NCI-H146 (cell line): ENCODE measurements at regions not wholly inside any gene's neighbourhood (a gene's known extent, or its start where the extent isn't known, plus 50 kb on each side); places are given as distances from the start of the nearest gene placed in this dataset.

ENCODE experiments used
- DNase-seq: peaks from one replicate; lab custom pipeline; 2025; lab: John Stamatoyannopoulos, UW

DNA sequence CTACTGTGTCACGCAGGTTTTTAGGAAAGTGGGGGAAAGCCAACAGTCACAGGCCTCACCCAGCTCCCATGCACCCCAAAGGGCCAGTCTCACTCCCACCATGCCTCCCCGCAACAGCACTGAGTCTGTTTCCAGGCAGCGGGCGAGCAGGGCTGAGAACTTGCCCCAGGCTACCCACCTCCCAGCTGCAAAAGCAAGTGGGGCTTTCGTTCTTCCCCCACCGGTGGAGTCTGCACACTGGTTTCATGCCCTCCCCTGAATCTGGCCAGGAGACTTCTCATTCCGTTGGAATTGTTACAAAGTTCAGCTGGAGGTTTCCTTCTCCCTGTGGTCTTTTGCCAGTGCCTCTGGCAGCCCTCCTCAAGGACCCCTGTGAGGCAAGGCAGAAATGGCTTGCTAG lies 53.6 kb upstream of the KCNJ15 start:
- no peak for DNase-seq

DNA sequence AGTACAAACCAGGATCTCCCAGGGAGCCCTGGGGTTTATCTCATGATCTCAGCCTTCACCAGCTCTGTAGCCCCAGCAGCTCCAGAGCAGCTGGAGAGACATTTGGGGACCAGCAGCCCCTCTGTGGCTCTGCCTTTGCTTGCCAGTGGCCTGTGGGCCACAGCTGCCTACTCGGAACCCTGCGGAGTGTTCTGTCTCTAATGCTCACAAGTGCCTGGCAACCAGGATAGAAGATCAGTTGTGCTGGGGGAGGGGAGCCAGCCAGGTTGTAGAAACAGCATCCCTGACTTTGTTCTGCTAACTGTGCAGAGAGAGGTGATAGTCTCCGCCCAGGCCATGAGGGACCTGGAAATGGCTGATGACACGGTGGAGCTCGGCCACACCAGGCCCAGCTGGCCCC lies 50.9 kb upstream of the KCNJ15 start:
- no peak for DNase-seq

DNA sequence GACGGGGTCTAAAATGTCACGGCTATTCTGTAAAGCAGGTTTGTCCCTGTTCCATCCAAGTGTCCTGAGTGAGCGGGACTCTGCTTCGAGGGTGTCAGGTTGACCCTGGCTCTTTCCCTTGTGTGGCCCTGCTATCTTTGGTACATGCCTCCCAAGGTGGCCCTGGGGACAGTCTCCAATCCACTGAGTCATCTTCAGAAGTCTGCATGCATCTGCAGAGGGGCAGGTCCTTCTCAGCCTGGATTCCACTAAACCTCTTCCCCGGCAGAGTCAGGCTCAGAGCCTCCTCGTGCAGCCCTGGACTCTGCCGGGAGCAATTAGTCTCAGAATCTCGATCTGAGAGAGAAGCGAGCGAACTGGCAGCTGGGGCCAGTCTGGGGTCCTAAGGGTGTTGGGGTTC lies 50.1 kb upstream of the KCNJ15 start:
- DNase-seq = no peak
